ENCODE measurements at regions not wholly inside any gene's neighbourhood (a gene's known extent, or its start where the extent isn't known, plus 50 kb on each side); places are given as distances from the start of the nearest gene placed in this dataset.
"Not testable (repeated sequence)": the region's sequence is repeated elsewhere in the genome, so short reads cannot be mapped to it uniquely, and the experiment has no call there.

- no peak for DNase-seq (ENCODE audit: low read depth)
Observed at GRCh38 chr4:14111730-14112181, 484.2 kb upstream of the BOD1L1 start.

GRCh38 chr4:14115106-14115505, 487.6 kb upstream of the BOD1L1 start:
- DNase-seq (ENCODE audit: low read depth): no peak

- no peak for DNase-seq (ENCODE audit: low read depth)
Observed at GRCh38 chr4:14117575-14118238, 490.2 kb upstream of the BOD1L1 start.

- no peak for DNase-seq (ENCODE audit: low read depth)
Observed at GRCh38 chr4:14124816-14125215, 497.3 kb upstream of the BOD1L1 start.

- DNase-seq (ENCODE audit: low read depth): no peak
Observed at GRCh38 chr4:14125375-14126129, 498.0 kb upstream of the BOD1L1 start.

- no peak for DNase-seq (ENCODE audit: low read depth)
Observed at GRCh38 chr4:14130551-14130950, 503.0 kb upstream of the BOD1L1 start.

GRCh38 chr4:14131335-14131734, 503.8 kb upstream of the BOD1L1 start:
- no peak for DNase-seq (ENCODE audit: low read depth)

- DNase-seq (ENCODE audit: low read depth): no peak
Observed at GRCh38 chr4:14132301-14132700, 504.8 kb upstream of the BOD1L1 start.

- DNase-seq (ENCODE audit: low read depth): no peak
Observed at GRCh38 chr4:14138106-14138505, 510.6 kb upstream of the BOD1L1 start.

GRCh38 chr4:14143892-14144291, 516.4 kb upstream of the BOD1L1 start:
- no peak for DNase-seq (ENCODE audit: low read depth)

- DNase-seq (ENCODE audit: low read depth): no peak
Observed at GRCh38 chr4:14149176-14150053, 521.9 kb upstream of the BOD1L1 start.

- no peak for DNase-seq (ENCODE audit: low read depth)
Observed at GRCh38 chr4:14151101-14151500, 523.6 kb upstream of the BOD1L1 start.

GRCh38 chr4:14152834-14153519, 525.5 kb upstream of the BOD1L1 start:
- no peak for DNase-seq (ENCODE audit: low read depth)

GRCh38 chr4:14155803-14156202, 528.3 kb upstream of the BOD1L1 start:
- DNase-seq (ENCODE audit: low read depth): no peak

- DNase-seq (ENCODE audit: low read depth): no peak
Observed at GRCh38 chr4:14157262-14157661, 529.7 kb upstream of the BOD1L1 start.

GRCh38 chr4:14165222-14165920, 537.8 kb upstream of the BOD1L1 start:
- DNase-seq (ENCODE audit: low read depth): no peak

GRCh38 chr4:14167876-14168510, 540.5 kb upstream of the BOD1L1 start:
- no peak for DNase-seq (ENCODE audit: low read depth)

- DNase-seq (ENCODE audit: low read depth): no peak
Observed at GRCh38 chr4:14168919-14169318, 541.4 kb upstream of the BOD1L1 start.

- no peak for DNase-seq (ENCODE audit: low read depth)
Observed at GRCh38 chr4:14169460-14169859, 541.9 kb upstream of the BOD1L1 start.

GRCh38 chr4:14169940-14170339, 542.4 kb upstream of the BOD1L1 start:
- not testable (repeated sequence) for DNase-seq (ENCODE audit: low read depth)

GRCh38 chr4:14176613-14177012, 549.1 kb upstream of the BOD1L1 start:
- no peak for DNase-seq (ENCODE audit: low read depth)
